Ishikawa (cell line): ENCODE measurements at regions not wholly inside any gene's neighbourhood (a gene's known extent, or its start where the extent isn't known, plus 50 kb on each side); places are given as distances from the start of the nearest gene placed in this dataset.

ENCODE experiments used
- CEBPB ChIP-seq: IDR thresholded peaks from 2 replicates; pipeline ENCODE4 v1.6.1; 2012
- CREB1 ChIP-seq: IDR thresholded peaks from 2 replicates; pipeline ENCODE4 v1.6.1; 2012; ENCODE audit warnings: low read depth
- EGR1 ChIP-seq: IDR thresholded peaks from 2 replicates; pipeline ENCODE4 v1.6.1; 2012
- EP300 ChIP-seq: IDR thresholded peaks from 2 replicates; pipeline ENCODE4 v1.6.1; 2012; ENCODE audit warnings: borderline replicate concordance
- FOXM1 ChIP-seq: IDR thresholded peaks from 2 replicates; pipeline ENCODE4 v1.6.1; 2012; ENCODE audit warnings: low read depth, borderline replicate concordance
- NFIC ChIP-seq: IDR thresholded peaks from 2 replicates; pipeline ENCODE4 v1.6.1; 2012
- RAD21 ChIP-seq: IDR thresholded peaks from 2 replicates; pipeline ENCODE4 v1.6.1; 2012; ENCODE audit warnings: low read depth
- TAF1 ChIP-seq: IDR thresholded peaks from 2 replicates; pipeline ENCODE4 v1.6.1; 2012; ENCODE audit warnings: low read depth, mild to moderate bottlenecking
- TCF12 ChIP-seq: IDR thresholded peaks from 2 replicates; pipeline ENCODE4 v1.6.1; 2012; ENCODE audit warnings: low read depth
- TEAD4 ChIP-seq: IDR thresholded peaks from 2 replicates; pipeline ENCODE4 v1.6.1; 2012
- YY1 ChIP-seq: IDR thresholded peaks from 2 replicates; pipeline ENCODE4 v1.6.1; 2012; ENCODE audit warnings: low read depth
- ZBTB7A ChIP-seq: IDR thresholded peaks from 2 replicates; pipeline ENCODE4 v1.6.1; 2012; ENCODE audit warnings: low read depth
- TF ChIP-seq, protein P1 (sequence below): IDR thresholded peaks from 2 replicates; pipeline ENCODE4 v1.6.1; 2012; ENCODE audit warnings: low read depth, mild to moderate bottlenecking
- TF ChIP-seq, protein P2 (sequence below): IDR thresholded peaks from 2 replicates; pipeline ENCODE4 v1.6.1; 2012
- TF ChIP-seq, protein P3 (sequence below): IDR thresholded peaks from 2 replicates; pipeline ENCODE4 v1.6.1; 2012

DNA sequence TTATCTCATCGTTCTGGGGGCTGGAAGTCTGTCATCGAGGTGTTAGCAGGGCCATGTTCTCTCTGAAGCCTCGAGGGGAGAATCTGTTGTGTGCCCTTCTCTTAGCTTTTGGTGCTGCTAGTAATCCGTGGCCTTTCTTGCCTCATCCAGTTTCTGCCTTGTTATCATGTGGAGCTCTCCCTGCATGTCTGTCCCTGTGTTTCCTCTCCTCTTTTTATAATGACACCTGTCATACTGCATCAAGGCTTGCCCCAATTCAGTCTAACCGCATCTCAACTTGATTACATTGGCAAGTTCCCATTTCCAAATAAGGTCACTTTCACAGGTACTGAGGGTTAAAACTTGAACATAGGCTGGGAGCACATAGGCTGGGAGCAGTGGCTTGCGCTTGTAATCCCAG lies 82.6 kb upstream of the CNIH3 start:
- TF ChIP-seq ZBTB7A (no peak), TAF1 (no peak), YY1 (no peak), NFIC (no peak), EP300 (no peak), EGR1 (no peak), FOXM1 (no peak), TCF12 (no peak), CEBPB (no peak)
- TF ChIP-seq, protein P1, sequence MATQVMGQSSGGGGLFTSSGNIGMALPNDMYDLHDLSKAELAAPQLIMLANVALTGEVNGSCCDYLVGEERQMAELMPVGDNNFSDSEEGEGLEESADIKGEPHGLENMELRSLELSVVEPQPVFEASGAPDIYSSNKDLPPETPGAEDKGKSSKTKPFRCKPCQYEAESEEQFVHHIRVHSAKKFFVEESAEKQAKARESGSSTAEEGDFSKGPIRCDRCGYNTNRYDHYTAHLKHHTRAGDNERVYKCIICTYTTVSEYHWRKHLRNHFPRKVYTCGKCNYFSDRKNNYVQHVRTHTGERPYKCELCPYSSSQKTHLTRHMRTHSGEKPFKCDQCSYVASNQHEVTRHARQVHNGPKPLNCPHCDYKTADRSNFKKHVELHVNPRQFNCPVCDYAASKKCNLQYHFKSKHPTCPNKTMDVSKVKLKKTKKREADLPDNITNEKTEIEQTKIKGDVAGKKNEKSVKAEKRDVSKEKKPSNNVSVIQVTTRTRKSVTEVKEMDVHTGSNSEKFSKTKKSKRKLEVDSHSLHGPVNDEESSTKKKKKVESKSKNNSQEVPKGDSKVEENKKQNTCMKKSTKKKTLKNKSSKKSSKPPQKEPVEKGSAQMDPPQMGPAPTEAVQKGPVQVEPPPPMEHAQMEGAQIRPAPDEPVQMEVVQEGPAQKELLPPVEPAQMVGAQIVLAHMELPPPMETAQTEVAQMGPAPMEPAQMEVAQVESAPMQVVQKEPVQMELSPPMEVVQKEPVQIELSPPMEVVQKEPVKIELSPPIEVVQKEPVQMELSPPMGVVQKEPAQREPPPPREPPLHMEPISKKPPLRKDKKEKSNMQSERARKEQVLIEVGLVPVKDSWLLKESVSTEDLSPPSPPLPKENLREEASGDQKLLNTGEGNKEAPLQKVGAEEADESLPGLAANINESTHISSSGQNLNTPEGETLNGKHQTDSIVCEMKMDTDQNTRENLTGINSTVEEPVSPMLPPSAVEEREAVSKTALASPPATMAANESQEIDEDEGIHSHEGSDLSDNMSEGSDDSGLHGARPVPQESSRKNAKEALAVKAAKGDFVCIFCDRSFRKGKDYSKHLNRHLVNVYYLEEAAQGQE = no peak
- TF ChIP-seq, protein P2, sequence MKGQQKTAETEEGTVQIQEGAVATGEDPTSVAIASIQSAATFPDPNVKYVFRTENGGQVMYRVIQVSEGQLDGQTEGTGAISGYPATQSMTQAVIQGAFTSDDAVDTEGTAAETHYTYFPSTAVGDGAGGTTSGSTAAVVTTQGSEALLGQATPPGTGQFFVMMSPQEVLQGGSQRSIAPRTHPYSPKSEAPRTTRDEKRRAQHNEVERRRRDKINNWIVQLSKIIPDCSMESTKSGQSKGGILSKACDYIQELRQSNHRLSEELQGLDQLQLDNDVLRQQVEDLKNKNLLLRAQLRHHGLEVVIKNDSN = no peak
- TF ChIP-seq, protein P3, sequence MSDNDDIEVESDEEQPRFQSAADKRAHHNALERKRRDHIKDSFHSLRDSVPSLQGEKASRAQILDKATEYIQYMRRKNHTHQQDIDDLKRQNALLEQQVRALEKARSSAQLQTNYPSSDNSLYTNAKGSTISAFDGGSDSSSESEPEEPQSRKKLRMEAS = no peak

DNA sequence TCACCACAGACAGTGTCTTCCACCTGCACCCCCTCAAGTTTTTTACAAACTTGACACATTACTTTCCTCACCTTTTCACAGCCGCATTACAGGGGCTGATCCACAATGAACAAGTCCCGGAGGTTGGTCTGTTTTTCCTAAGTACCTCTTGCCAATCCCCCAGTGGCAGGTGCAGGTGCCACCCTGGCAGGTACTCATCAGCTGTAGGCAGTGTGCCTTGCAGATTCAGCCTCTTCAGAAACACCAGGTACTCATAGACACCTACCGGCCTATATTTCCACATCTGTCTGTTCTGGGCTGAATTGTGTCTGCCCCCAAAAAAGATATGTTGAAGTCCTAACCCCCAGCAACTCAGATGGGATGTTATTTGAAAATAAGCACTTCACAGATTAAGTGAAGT lies 81.4 kb upstream of the CNIH3 start:
- TF ChIP-seq EGR1 (no peak), CEBPB (no peak), TEAD4 (no peak), ZBTB7A (no peak), RAD21 (no peak), TCF12 (no peak), CREB1 (no peak), EP300 (no peak)
- TF ChIP-seq, protein P1 = no peak

DNA sequence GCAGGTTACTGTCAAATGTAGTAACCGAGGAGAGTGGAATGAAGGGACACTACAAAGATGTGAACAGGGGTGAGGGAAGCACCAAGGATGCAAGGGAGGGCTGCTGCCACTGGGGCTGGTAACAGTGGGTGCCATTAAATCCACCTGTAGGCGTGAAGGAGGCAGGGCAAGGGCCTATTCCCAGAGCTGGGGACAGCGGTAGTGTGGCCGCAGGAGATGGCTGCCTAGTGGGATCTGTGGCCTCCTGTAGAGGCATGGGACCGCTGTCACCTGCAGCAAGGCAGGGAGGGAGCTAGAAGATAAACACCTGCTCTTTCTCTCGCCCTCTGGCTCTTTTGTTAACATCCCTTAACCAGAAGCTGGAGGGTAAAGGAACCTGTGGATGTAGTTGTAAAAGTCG lies 80.5 kb upstream of the CNIH3 start:
- TF ChIP-seq ZBTB7A (no peak), EP300 (no peak), TEAD4 (no peak), FOXM1 (no peak), EGR1 (no peak), TAF1 (no peak)
- TF ChIP-seq, protein P2 = no peak

DNA sequence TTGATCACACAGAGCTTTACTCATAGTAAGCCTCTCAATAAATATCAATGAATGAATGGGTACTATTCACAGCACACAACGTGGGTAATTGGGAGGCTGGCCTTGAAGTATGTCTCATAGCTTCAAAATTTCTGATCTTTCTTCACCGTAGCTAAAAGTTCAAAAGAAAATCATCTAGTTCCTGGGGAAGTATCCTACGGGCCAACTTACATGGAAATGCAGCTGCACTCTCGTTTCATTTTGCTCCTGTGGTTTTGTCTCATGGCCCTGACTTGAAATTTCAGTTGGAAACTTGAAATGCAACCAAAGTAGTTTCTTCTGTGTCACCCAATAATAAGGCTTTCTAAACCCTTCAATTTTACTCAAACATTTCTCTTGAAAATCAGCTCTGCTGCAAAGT lies 76.1 kb upstream of the CNIH3 start:
- TF ChIP-seq CEBPB (no peak), ZBTB7A (no peak), CREB1 (no peak), RAD21 (no peak), EP300 (no peak), YY1 (no peak), EGR1 (no peak), TEAD4 (no peak), TAF1 (no peak), TCF12 (no peak), FOXM1 (no peak), NFIC (no peak)
- TF ChIP-seq, protein P2 = no peak
- TF ChIP-seq, protein P3 = no peak

DNA sequence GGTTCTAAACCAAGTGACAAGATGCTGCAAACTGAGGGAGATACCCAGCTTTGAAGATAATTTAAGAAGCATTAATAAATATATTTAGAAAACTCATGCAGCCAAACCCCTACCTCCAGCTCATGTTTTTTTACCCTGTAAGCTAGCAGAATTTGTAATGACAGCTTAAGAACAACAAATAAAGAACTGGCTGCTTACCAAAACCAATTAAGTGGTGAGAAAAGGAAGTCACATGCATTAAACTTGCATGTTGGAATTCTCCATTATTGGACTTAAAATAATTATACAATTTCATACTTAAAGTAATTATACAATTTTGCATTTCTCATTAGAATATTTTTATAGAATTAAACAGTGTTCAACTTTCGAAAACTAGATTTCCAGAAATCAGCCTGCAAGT lies 75.6 kb upstream of the CNIH3 start:
- TF ChIP-seq TEAD4 = no peak
- TF ChIP-seq YY1 = no peak
- no peak for TF ChIP-seq NFIC
- TF ChIP-seq EP300 = no peak
- no peak for TF ChIP-seq TCF12
- TF ChIP-seq FOXM1 = no peak
- TF ChIP-seq, protein P2 = no peak
- TF ChIP-seq CREB1 = no peak
- no peak for TF ChIP-seq CEBPB
- no peak for TF ChIP-seq EGR1
- no peak for TF ChIP-seq TAF1
- TF ChIP-seq RAD21 = no peak
- TF ChIP-seq, protein P1 = no peak
- TF ChIP-seq, protein P3 = no peak
- TF ChIP-seq ZBTB7A = no peak
